IMR-90 (cell line): ENCODE measurements at regions not wholly inside any gene's neighbourhood (a gene's known extent, or its start where the extent isn't known, plus 50 kb on each side); places are given as distances from the start of the nearest gene placed in this dataset.

Experiments
- POLR2A ChIP-seq: IDR thresholded peaks from 2 replicates; pipeline ENCODE4 v1.6.1; 2012; ENCODE audit warnings: mild to moderate bottlenecking, low read depth, low read length
- TF ChIP-seq, protein P1 (sequence below): conservative IDR thresholded peaks from 2 replicates; pipeline ENCODE4 v1.5.1; 2012; ENCODE audit warnings: mild to moderate bottlenecking, low read depth, low read length, improper control_type of control experiment

DNA sequence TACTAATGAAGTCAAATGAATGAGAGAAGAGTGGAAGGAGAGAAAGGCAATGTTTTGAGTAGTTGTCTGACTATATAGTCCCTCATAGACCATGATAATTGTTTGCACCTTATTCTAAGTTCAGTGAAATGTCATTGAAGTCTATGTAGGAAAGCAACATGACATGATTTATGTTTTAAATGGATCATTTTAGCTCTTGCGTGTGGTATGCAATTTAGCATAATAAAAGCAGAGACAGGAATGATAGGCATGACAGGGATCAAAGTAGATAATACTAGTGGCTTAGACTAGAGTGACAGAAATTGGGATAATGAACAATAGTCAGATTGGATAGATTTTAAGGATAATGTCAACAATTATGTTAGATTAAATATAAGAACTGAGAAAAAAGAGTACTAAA lies 132.5 kb downstream of the PYDC2 start:
- TF ChIP-seq, protein P1, sequence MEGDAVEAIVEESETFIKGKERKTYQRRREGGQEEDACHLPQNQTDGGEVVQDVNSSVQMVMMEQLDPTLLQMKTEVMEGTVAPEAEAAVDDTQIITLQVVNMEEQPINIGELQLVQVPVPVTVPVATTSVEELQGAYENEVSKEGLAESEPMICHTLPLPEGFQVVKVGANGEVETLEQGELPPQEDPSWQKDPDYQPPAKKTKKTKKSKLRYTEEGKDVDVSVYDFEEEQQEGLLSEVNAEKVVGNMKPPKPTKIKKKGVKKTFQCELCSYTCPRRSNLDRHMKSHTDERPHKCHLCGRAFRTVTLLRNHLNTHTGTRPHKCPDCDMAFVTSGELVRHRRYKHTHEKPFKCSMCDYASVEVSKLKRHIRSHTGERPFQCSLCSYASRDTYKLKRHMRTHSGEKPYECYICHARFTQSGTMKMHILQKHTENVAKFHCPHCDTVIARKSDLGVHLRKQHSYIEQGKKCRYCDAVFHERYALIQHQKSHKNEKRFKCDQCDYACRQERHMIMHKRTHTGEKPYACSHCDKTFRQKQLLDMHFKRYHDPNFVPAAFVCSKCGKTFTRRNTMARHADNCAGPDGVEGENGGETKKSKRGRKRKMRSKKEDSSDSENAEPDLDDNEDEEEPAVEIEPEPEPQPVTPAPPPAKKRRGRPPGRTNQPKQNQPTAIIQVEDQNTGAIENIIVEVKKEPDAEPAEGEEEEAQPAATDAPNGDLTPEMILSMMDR, result no peak
- TF ChIP-seq POLR2A, result no peak
